H1 (cell line): ENCODE measurements at regions not wholly inside any gene's neighbourhood (a gene's known extent, or its start where the extent isn't known, plus 50 kb on each side); places are given as distances from the start of the nearest gene placed in this dataset.

Experiments
- BACH1 ChIP-seq: IDR thresholded peaks from 2 replicates; pipeline ENCODE4 v1.6.1; 2012; ENCODE audit warnings: low read length, improper control_type of control experiment
- FOSL1 ChIP-seq: IDR thresholded peaks from 2 replicates; pipeline ENCODE4 v1.6.1; 2011; ENCODE audit warnings: mild to moderate bottlenecking, low read depth, low read length, moderate library complexity; ENCODE audit not compliant: insufficient read depth
- MAFK ChIP-seq: IDR thresholded peaks from 2 replicates; pipeline ENCODE4 v1.6.1; 2012; ENCODE audit warnings: low read depth, mild to moderate bottlenecking, improper control_type of control experiment, low read length
- PHF8 ChIP-seq: fragments of 200-600 bp; sonication (generic); conservative IDR thresholded peaks from 2 replicates; pipeline ENCODE4 v1.7.1; 2012; ENCODE audit warnings: low read depth, mild to moderate bottlenecking, inconsistent platforms, low read length, moderate library complexity
- RAD21 ChIP-seq, 2 experiments: IDR thresholded peaks in 1 of 2; conservative IDR thresholded peaks in 1 of 2; 2 replicates each; pipeline ENCODE4 v1.6.1; 2011; ENCODE audit warnings: low read depth in 2 of 2, low read length in 2 of 2, improper control_type of control experiment in 1 of 2, inconsistent platforms in 1 of 2, mild to moderate bottlenecking in 1 of 2, moderate library complexity in 1 of 2
- RBBP5 ChIP-seq: IDR thresholded peaks from 2 replicates; pipeline ENCODE4 v1.7.1; 2012; ENCODE audit warnings: low read depth, mild to moderate bottlenecking, inconsistent platforms, low read length, moderate library complexity, borderline replicate concordance
- SIRT6 ChIP-seq: IDR thresholded peaks from one replicate; pipeline ENCODE4 v1.7.1; 2012; ENCODE audit warnings: low read length, inconsistent platforms
- TBP ChIP-seq: IDR thresholded peaks from 2 replicates; pipeline ENCODE4 v1.6.1; 2011; ENCODE audit warnings: low read depth, low read length, improper control_type of control experiment
- TF ChIP-seq, protein P1 (sequence below): fragments of 300-600 bp; sonication (generic); IDR thresholded peaks from 2 replicates; pipeline ENCODE4 v1.7.1; 2012; ENCODE audit warnings: low read length, moderate library complexity, mild to moderate bottlenecking, inconsistent platforms; ENCODE audit not compliant: insufficient replicate concordance

DNA sequence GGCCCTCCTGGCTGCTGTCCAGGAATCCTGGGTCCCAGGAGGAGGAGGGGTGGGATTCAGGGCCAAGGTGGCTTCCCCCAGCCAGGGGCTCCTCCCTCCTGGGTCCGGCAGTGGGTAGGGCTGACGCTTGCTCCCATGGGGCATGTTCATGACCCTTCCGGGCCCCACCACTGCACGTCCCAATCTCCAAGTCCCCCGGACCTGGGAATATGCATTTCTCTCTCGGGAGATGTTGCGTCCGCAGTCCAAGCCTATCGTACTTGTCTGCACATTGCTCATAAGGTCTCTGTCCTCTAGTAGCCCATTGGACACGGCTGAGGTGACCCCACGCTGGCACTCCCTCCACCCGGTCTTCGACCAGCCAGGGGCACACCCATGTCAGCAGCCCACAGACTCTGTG is 192.3 kb downstream of the TEX29 start (continued):
- TF ChIP-seq MAFK, result no peak
- no peak for TF ChIP-seq SIRT6
- no peak for TF ChIP-seq RBBP5
- no peak for TF ChIP-seq TBP
- no peak for TF ChIP-seq PHF8
- TF ChIP-seq, protein P1, sequence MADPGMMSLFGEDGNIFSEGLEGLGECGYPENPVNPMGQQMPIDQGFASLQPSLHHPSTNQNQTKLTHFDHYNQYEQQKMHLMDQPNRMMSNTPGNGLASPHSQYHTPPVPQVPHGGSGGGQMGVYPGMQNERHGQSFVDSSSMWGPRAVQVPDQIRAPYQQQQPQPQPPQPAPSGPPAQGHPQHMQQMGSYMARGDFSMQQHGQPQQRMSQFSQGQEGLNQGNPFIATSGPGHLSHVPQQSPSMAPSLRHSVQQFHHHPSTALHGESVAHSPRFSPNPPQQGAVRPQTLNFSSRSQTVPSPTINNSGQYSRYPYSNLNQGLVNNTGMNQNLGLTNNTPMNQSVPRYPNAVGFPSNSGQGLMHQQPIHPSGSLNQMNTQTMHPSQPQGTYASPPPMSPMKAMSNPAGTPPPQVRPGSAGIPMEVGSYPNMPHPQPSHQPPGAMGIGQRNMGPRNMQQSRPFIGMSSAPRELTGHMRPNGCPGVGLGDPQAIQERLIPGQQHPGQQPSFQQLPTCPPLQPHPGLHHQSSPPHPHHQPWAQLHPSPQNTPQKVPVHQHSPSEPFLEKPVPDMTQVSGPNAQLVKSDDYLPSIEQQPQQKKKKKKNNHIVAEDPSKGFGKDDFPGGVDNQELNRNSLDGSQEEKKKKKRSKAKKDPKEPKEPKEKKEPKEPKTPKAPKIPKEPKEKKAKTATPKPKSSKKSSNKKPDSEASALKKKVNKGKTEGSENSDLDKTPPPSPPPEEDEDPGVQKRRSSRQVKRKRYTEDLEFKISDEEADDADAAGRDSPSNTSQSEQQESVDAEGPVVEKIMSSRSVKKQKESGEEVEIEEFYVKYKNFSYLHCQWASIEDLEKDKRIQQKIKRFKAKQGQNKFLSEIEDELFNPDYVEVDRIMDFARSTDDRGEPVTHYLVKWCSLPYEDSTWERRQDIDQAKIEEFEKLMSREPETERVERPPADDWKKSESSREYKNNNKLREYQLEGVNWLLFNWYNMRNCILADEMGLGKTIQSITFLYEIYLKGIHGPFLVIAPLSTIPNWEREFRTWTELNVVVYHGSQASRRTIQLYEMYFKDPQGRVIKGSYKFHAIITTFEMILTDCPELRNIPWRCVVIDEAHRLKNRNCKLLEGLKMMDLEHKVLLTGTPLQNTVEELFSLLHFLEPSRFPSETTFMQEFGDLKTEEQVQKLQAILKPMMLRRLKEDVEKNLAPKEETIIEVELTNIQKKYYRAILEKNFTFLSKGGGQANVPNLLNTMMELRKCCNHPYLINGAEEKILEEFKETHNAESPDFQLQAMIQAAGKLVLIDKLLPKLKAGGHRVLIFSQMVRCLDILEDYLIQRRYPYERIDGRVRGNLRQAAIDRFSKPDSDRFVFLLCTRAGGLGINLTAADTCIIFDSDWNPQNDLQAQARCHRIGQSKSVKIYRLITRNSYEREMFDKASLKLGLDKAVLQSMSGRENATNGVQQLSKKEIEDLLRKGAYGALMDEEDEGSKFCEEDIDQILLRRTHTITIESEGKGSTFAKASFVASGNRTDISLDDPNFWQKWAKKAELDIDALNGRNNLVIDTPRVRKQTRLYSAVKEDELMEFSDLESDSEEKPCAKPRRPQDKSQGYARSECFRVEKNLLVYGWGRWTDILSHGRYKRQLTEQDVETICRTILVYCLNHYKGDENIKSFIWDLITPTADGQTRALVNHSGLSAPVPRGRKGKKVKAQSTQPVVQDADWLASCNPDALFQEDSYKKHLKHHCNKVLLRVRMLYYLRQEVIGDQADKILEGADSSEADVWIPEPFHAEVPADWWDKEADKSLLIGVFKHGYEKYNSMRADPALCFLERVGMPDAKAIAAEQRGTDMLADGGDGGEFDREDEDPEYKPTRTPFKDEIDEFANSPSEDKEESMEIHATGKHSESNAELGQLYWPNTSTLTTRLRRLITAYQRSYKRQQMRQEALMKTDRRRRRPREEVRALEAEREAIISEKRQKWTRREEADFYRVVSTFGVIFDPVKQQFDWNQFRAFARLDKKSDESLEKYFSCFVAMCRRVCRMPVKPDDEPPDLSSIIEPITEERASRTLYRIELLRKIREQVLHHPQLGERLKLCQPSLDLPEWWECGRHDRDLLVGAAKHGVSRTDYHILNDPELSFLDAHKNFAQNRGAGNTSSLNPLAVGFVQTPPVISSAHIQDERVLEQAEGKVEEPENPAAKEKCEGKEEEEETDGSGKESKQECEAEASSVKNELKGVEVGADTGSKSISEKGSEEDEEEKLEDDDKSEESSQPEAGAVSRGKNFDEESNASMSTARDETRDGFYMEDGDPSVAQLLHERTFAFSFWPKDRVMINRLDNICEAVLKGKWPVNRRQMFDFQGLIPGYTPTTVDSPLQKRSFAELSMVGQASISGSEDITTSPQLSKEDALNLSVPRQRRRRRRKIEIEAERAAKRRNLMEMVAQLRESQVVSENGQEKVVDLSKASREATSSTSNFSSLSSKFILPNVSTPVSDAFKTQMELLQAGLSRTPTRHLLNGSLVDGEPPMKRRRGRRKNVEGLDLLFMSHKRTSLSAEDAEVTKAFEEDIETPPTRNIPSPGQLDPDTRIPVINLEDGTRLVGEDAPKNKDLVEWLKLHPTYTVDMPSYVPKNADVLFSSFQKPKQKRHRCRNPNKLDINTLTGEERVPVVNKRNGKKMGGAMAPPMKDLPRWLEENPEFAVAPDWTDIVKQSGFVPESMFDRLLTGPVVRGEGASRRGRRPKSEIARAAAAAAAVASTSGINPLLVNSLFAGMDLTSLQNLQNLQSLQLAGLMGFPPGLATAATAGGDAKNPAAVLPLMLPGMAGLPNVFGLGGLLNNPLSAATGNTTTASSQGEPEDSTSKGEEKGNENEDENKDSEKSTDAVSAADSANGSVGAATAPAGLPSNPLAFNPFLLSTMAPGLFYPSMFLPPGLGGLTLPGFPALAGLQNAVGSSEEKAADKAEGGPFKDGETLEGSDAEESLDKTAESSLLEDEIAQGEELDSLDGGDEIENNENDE, result no peak
- no peak for TF ChIP-seq FOSL1
- TF ChIP-seq RAD21 (IDR thresholded peaks at IDR 0.05 in 1 of 2, conservative IDR thresholded peaks at IDR 0.05 in 1 of 2; ENCODE audit: low read depth in 2 of 2, low read length in 2 of 2), result no peak
- TF ChIP-seq BACH1, result no peak
